K562 (cell line): ENCODE measurements at regions not wholly inside any gene's neighbourhood (a gene's known extent, or its start where the extent isn't known, plus 50 kb on each side); places are given as distances from the start of the nearest gene placed in this dataset.

Experiments used
- ATAC-seq: fragments of 200-7000 bp; cut with Tn5 transposase; 3 replicates; pipeline ENCODE4 v1.9.1; 2020; ENCODE audit warnings: moderate library complexity
- BruUV-seq: library from RNA; stranded (reverse); fragments of 400-500 nt; replicated peaks from 2 replicates; lab custom pipeline; 2021; lab: Mats Ljungman, UMichigan
- CTCF ChIA-PET: fragments of 300-600 bp; formaldehyde crosslinking; extraction: SDS; loops from one replicate; lab custom pipeline; 2021; ENCODE audit warnings: low intra/inter-chr PET ratio; lab: Yijun Ruan, JAX
- POLR2A ChIA-PET: fragments of 300-600, 350-650 bp; sonication (Branson Sonifier 250); formaldehyde crosslinking; extraction: SDS; loops from one replicate; lab custom pipeline; 2021; ENCODE audit warnings: antibody characterized with exemption, inconsistent platforms; lab: Yijun Ruan, JAX
- DNase-seq, 4 experiments: peaks; one replicate each; pipeline versions ENCODE4 v3.0.0 to v3.0.0-alpha.2; 2011 to 2018; ENCODE audit warnings: low spot score in 3 of 4, mixed read lengths in 3 of 4; ENCODE audit errors: extremely low read depth in 1 of 4
- FAIRE-seq: peaks from 2 replicates; lab custom pipeline; 2011; peaks lifted over from hg19 to GRCh38; lab: Jason Lieb, UNC
- H2AFZ ChIP-seq: 2 replicates; pipeline ENCODE4 v1.6.0; 2011; ENCODE audit warnings: low read depth, low read length, control low read depth, inconsistent platforms
- H3K27ac ChIP-seq: fragments of 200-600 bp; 3 replicates; pipeline ENCODE4 v1.8.0; 2011; ENCODE audit warnings: low read depth, mild to moderate bottlenecking, control low read depth, inconsistent platforms, low read length, moderate library complexity, mixed read lengths; ENCODE audit errors: extremely low read depth
- H3K27me3 ChIP-seq, 2 experiments: fragments of 300-600 bp in 1 of 2; 2 replicates in 1 of 2; 3 replicates in 1 of 2; pipeline versions ENCODE4 v1.6.0 to v1.8.0; 2011; ENCODE audit warnings: inconsistent platforms in 2 of 2, low read length in 2 of 2, mild to moderate bottlenecking in 1 of 2, mixed read lengths in 1 of 2, moderate library complexity in 1 of 2; ENCODE audit not compliant: control insufficient read depth in 2 of 2, insufficient read depth in 2 of 2
- H3K36me3 ChIP-seq: fragments of 300-600 bp; 3 replicates; pipeline ENCODE4 v1.8.0; 2011; ENCODE audit warnings: mild to moderate bottlenecking, low read length, inconsistent platforms; ENCODE audit not compliant: control insufficient read depth, insufficient read depth
- H3K4me1 ChIP-seq, 2 experiments: fragments of 200-600 bp in 1 of 2; replicated peaks in 1 of 2; 2 replicates in 1 of 2; 3 replicates in 1 of 2; pipeline versions ENCODE4 v1.5.1 to v1.8.0; 2011; ENCODE audit warnings: inconsistent platforms in 2 of 2, low read length in 2 of 2, mild to moderate bottlenecking in 1 of 2, mixed read lengths in 1 of 2, moderate library complexity in 1 of 2; ENCODE audit not compliant: control insufficient read depth in 2 of 2, insufficient read depth in 2 of 2
- H3K4me2 ChIP-seq: 2 replicates; pipeline ENCODE4 v1.6.1; 2011; ENCODE audit warnings: low read length, control low read depth, inconsistent platforms, mixed read lengths; ENCODE audit not compliant: insufficient read depth
- H3K4me3 ChIP-seq: fragments of 200-600 bp; sonication (generic), shearing (Covaris generic); 2 replicates; pipeline ENCODE4 v1.5.1; 2016; ENCODE audit warnings: control low read depth, inconsistent platforms
- H3K79me2 ChIP-seq: fragments of 200-600 bp; 3 replicates; pipeline ENCODE4 v1.8.0; 2011; ENCODE audit warnings: low read length, inconsistent platforms; ENCODE audit not compliant: control insufficient read depth, insufficient read depth
- H3K9ac ChIP-seq, 2 experiments: 2 replicates each; pipeline versions ENCODE4 v1.6.0 to v1.6.1; 2011; ENCODE audit warnings: low read depth in 2 of 2, low read length in 2 of 2, control low read depth in 1 of 2, inconsistent platforms in 1 of 2, mild to moderate bottlenecking in 1 of 2, mixed read lengths in 1 of 2; ENCODE audit not compliant: insufficient read depth in 1 of 2
- H3K9me1 ChIP-seq: one replicate; pipeline ENCODE4 v1.6.0; 2011; ENCODE audit warnings: inconsistent platforms, mild to moderate bottlenecking, low read length, moderate library complexity; ENCODE audit not compliant: control insufficient read depth, insufficient read depth
- H3K9me3 ChIP-seq: replicated peaks from 2 replicates; pipeline ENCODE4 v1.5.1; 2011; ENCODE audit warnings: low read depth, low read length, inconsistent platforms; ENCODE audit not compliant: control insufficient read depth, insufficient read depth
- H4K20me1 ChIP-seq: replicated peaks from 2 replicates; pipeline ENCODE4 v1.6.1; 2011; ENCODE audit warnings: low read length, inconsistent platforms, mixed read lengths; ENCODE audit not compliant: control insufficient read depth, insufficient read depth
- MEIS2 ChIP-seq: fragments of 450-650 bp; IDR thresholded peaks from 2 replicates; pipeline ENCODE4 v1.6.1; 2014; ENCODE audit warnings: mild to moderate bottlenecking; ENCODE audit not compliant: partially characterized antibody
- ZNF140 ChIP-seq: fragments of 250-450 bp; sonication (Bioruptor Pico); IDR thresholded peaks from 2 replicates; pipeline ENCODE4 v1.8.0; 2021; ENCODE audit warnings: moderate library complexity, mild to moderate bottlenecking, inconsistent platforms
- WGBS: fragments of 100-300 bp; shearing (Covaris generic); methylation state at CpG from one replicate; pipeline ENCODE4 v1.1.6; 2016; ENCODE audit warnings: low coverage, mixed read lengths; ENCODE audit not compliant: insufficient coverage; ENCODE audit errors: missing lambda C conversion rate; 5-methylcytosine and 5-hydroxymethylcytosine counted together
- in situ Hi-C: fragments of 300-500 bp; cut with MboI; formaldehyde crosslinking; loops from 4 replicates; pipeline ENCODE4 v1.15.0; 2018; ENCODE audit warnings: inconsistent platforms, mixed read lengths
- intact Hi-C: fragments of 100-400 bp; cut with micrococcal nuclease; formaldehyde crosslinking; loops from 2 replicates; pipeline ENCODE4 v1.14.2; 2022
- TF ChIP-seq, protein P1 (sequence below), 2 experiments: IDR thresholded peaks in 1 of 2; conservative IDR thresholded peaks in 1 of 2; 2 replicates each; pipeline ENCODE4 v1.6.1; 2016; ENCODE audit warnings: low read depth in 2 of 2, mild to moderate bottlenecking in 1 of 2, missing compliant biosample characterization in 1 of 2, missing genetic modification characterization in 1 of 2, moderate library complexity in 1 of 2

DNA sequence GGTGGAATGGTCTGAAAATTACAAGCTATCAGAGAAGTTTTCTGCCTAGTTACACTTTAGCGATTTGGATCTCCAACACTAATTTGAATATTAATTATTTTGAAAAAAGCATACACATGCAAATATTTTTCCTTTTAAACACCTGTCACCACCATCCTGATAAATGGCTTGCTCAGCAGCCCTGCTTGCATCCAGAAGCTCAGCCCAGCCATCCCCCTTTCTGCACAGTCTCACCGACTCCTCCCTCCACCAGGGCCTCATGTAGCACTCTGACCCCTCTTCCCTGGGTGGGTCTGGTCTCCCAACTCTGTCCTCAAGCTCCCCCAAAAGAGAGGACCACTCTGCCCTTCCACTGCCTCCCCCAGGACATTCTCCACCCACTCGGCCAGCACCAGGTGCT is 70.0 kb downstream of the C5orf15 start:
- WGBS, result 4% methylated on average over 3 of the region's 3 CpGs
- ChIA-PET POLR2A (interaction anchor here (0.7 to 3.3 kb wide), 2 partner anchors 11 to 13 kb away, joined by 3 to 15 read pairs; no protein-coding TSS in a partner anchor), CTCF (no interaction called here)
- no peak for FAIRE-seq
- in situ Hi-C loops, result no loop called here
- no peaks in the 10 kb centered on the region for H3K9me3 ChIP-seq
- BruUV-seq, result no TSS peak
- H3K4me1 ChIP-seq, result peaks cover 17 to 30% of the 10 kb centered on the region in 2 experiments
- H4K20me1 ChIP-seq, result no peaks in the 10 kb centered on the region
- peaks cover 7 to 22% of the 10 kb centered on the region in 2 experiments; a peak in 3 of 5 replicates for H3K27me3 ChIP-seq
- no peak overlapping the region for H3K27ac ChIP-seq
- no peak overlapping the region; a peak in 1 of 4 replicates for H3K9ac ChIP-seq
- no peak overlapping the region for H3K4me2 ChIP-seq
- no peaks in the 10 kb centered on the region for H3K36me3 ChIP-seq
- H3K79me2 ChIP-seq, result no peaks in the 10 kb centered on the region
- H2AFZ ChIP-seq, result no peak overlapping the region
- no peak for DNase-seq
- TF ChIP-seq ZNF140 (CRISPR knock-in tag) (no peak), MEIS2 (peak; percentile 35)
- TF ChIP-seq, protein P1, sequence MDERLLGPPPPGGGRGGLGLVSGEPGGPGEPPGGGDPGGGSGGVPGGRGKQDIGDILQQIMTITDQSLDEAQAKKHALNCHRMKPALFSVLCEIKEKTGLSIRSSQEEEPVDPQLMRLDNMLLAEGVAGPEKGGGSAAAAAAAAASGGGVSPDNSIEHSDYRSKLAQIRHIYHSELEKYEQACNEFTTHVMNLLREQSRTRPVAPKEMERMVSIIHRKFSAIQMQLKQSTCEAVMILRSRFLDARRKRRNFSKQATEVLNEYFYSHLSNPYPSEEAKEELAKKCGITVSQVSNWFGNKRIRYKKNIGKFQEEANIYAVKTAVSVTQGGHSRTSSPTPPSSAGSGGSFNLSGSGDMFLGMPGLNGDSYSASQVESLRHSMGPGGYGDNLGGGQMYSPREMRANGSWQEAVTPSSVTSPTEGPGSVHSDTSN (CRISPR knock-in tag; IDR thresholded peaks at IDR 0.05; ENCODE audit: low read depth), result no peak
- TF ChIP-seq, protein P1 (tag; conservative IDR thresholded peaks at IDR 0.05; ENCODE audit: low read depth), result peak; percentile 25; the same call in 1 of the 2 replicates
- no peak for ATAC-seq
- no peak overlapping the region for H3K4me3 ChIP-seq
- intact Hi-C loops, result no loop called here
- H3K9me1 ChIP-seq, result no peaks in the 10 kb centered on the region
